HG03025 (cell line): ENCODE measurements at regions not wholly inside any gene's neighbourhood (a gene's known extent, or its start where the extent isn't known, plus 50 kb on each side); places are given as distances from the start of the nearest gene placed in this dataset.
"Not testable (repeated sequence)": the region's sequence is repeated elsewhere in the genome, so short reads cannot be mapped to it uniquely, and the experiment has no call there.

Source experiments
- ATAC-seq: cut with Tn5 transposase; IDR thresholded peaks from one replicate; pipeline ENCODE4 v1.9.1; 2021; ENCODE audit warnings: mild to moderate bottlenecking, moderate library complexity; ENCODE audit not compliant: unreplicated experiment, low FRiP score

DNA sequence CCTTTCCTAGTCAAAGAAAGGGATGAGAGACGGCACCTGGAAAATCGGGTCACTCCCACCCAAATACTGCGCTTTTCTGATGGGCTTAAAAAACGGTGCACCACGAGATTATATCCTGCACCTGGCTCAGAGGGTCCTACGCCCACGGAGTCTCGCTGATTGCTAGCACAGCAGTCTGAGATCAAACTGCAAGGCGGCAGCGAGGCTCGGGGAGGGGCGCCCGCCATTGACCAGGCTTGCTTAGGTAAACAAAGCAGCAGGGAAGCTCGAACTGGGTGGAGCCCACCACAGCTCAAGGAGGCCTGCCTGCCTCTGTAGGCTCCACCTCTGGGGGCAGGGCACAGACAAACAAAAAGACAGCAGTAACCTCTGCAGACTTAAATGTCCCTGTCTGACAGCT, 309.9 kb downstream of the KIF20B start:
- ATAC-seq: not testable (repeated sequence)

DNA sequence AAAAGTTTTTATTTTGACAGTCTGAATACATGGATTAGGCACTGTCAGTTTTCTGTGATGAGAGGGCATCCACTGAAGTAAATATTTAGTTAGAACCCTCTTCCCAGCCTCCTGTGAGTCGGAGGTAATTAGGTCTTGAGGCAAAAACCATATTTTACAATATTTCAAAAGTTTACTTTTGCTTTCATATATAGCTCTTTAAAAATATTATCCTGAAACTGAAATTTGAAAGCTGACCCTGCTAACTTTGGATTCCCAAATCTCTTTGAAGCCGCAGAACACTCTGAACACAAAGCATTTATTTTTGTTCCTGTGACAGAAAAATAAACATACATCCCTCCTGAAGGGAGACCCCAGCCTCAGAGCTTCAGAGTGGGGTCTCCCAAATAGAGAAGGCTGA, 317.4 kb downstream of the KIF20B start:
- ATAC-seq: no peak

DNA sequence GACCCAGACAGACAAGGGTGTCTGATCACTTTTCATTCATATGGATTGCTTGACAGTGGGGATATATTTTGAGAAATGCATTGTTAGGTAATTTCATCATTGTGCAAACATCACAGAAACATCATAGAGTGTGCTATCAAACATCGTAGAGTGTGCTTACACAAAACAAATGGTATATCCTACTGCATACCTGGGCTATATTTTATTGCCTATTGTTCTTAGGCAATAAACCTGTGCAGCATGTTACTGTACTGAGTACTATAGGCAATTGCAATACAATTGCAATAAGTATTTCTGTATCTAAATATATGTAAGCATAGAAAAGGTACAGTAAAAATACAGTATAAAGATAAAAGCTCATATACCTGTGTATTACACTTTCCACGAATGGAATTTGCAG, 319.1 kb downstream of the KIF20B start:
- ATAC-seq: no peak

DNA sequence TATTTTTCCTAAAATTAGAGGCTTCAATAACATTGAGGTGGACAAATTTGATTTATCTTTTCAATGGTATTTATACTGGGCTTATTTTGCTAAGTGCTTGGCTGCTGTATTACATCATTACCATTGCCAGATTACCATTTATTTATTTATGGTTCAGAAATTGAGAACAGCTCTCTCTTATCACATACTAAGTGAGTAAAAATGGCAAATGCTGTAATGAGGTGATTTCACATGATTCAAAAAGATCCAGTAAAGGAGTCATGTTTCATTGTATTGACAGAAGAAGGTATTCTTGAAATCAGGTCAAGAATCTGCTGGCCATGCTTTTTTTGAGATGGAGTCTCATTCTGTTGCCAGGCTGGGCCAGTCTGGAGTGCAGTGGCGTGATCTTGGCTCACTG, 322.6 kb downstream of the KIF20B start:
- no peak for ATAC-seq

DNA sequence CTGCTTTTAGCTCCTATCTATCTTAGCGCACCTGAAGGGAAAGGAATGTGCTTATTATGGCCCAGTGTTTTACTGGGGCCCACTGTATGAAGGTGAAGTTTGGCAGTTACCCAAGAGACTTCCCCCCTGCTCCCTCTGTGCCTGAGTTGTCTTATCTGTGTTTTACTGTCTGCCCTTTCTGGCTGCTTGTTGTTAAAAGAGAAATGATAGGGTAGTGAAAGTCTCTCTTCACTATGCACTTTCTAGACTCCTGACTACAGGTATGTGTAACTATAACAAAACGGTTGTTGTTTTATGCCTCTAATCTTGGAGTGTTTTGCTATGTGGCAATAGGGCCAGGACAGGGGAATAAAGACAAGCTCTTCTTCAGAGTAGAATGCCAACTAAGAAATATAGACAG, 326.9 kb downstream of the KIF20B start:
- ATAC-seq: no peak

DNA sequence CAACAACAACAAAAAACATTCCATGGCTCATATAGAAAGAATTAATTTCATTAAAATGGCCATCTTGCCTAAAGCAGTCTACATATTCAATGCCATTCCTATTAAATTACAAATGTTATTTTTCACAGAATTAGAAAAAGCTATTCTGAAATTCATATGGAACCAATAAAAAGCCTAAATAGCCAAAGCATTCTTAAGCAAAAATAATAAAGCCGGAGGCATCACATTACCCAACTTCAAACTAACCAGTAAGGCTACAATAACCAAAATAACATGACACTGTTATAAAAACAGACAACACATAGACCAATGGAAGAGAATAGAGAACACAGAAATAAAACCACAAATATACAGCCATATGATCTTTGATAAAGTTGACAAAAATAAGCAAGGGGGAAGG, 330.4 kb downstream of the KIF20B start:
- ATAC-seq: no peak

DNA sequence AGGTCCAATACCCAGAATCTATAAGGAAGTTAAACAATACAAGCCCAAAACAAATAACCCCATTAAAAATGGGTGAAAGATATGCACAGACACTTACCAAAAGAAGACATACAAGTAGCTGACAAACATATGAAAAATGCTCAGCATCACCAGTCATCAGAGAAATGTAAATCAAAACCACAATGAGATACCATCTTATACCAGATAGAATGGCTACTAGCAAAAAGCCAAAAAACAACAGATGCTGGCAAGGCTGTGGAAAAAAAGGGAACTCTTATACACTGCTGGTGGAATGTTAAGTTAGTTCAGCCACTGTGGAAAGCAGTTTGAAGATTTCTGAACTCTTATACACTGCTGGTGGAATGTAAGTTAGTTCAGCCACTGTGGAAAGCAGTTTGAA, 331.1 kb downstream of the KIF20B start:
- ATAC-seq: no peak

DNA sequence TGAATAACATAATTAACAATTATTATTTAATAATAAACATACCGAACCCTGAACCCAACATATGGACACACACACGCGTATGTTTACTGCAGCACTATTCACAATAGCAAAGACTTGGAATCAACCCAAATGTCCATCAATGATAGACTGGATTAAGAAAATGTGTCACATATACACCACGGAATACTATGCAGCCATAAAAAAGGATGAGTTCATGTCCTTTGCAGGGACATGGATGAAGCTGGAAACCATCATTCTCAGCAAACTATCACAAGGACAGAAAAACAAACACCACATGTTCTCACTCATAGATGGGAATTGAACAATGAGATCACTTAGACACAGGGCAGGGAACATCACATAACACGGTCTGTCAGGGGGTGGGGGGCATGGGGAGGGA, 333.5 kb downstream of the KIF20B start:
- ATAC-seq: not testable (repeated sequence)

DNA sequence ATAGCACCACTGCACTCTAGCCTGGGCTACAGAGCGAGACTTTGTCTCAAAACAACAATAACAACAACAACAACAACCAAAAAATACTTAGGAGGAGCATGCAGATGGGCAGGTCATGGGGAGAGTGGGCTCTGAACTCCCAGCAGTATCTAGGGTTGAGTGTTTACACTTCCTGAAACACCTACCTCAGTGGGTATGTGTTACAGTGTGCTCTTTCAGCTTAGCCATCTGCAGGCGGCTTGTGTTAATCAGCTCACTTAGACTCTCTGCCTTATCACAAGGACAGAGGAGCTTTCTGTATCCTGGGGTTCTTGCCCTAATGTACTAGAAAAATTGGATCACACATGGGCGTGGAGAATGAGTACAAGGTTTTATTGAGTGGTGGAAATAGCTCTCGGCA, 340.2 kb downstream of the KIF20B start:
- no peak for ATAC-seq

DNA sequence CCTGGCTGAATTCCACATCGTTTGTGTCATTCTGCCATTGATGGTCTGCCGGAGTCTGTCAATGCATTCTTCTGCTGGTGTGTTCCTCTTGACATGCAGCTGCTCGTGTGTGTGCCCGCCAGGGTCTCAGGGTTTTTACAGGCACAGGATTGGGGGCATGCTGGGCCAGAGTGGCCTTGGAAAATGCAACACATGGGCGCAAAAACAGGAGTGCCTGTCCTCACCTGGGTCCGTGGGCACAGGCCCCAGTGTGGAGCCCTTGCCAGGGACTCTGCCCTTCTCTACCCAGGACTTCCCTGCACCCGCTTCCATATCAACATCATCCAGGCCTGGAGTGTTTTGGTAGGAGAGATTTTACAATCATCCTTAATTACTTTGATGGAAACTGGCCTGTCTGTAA, 340.7 kb downstream of the KIF20B start:
- ATAC-seq: no peak

DNA sequence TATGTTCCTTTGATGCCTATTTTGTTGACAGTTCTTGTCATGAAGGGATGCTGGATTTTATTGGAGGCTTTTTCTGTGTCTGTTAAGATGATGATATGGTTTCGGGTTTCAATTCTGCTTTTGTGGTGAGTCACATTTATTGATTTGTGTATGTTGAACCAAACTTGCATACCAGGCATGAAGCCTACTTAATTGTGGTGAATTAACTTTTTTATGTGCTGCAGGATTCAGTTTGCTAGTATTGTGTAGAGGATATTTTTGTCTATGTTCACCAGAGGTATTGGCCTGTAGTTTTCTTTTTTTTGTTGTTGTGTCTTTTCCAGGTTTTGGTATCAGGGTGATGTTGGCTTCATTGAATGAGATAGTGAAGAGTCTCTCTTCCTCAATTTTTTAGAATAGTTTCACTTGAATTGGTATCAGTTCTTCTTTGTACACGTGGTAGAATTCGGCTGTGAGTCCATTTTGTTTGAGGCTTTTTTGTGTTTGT, 345.9 kb downstream of the KIF20B start:
- ATAC-seq: peak; percentile 80

DNA sequence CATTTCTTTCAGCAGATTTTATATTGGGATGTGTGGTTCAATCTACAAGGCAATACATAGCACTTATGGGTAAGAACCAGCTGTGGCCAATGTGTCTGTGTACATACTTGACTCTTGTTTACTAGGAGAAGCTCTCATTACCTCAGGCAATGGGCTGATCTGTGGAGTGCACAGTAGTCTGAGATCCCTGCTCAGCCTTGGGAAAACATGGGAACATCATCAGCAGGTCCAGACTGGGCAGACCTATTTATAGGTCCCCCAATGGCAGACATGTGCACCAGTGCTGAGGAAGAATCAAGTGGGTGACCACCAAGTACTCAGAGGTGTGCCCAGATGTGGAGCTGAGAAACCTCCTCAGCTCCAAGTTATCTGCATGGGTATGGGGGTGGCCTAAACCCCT, 349.7 kb downstream of the KIF20B start:
- no peak for ATAC-seq

DNA sequence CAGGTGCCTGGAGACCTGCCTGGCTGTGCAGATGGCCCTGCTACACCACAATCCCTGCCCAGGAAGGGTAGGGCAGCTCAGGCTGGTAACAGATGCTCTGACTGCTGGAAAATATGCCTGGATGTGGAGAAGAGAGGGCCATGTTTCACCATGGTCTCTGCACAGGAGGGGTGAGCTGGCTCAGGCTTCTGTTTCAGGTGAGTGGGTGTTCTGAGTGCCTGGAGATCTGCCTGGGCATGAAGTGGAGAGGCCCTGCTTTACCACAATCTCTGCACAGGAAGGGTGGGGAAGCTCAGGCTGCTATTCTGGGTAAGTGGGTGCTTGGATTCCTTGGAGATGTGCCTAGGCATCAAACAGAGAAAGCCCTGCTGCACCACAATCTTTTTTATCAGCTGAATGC, 350.1 kb downstream of the KIF20B start:
- no peak for ATAC-seq

DNA sequence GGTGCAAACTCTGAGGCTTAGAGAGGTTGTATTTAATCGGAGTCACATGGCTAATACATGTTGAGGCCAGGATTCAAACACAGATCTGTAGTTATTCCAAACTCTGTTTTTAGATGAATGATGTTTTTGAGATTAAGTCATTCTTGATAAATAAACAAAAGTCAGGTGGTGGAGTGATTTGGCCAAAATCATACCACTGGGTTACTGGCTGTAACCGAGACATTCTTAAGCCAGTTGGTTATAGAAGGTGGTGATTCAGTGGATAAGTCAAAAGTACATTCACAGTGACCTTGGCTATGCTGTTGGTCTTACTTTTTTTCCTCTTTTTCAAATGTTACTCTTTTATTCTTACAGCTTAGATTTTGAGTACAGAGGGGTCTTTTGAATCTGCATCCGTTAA, 361.4 kb downstream of the KIF20B start:
- ATAC-seq: no peak

DNA sequence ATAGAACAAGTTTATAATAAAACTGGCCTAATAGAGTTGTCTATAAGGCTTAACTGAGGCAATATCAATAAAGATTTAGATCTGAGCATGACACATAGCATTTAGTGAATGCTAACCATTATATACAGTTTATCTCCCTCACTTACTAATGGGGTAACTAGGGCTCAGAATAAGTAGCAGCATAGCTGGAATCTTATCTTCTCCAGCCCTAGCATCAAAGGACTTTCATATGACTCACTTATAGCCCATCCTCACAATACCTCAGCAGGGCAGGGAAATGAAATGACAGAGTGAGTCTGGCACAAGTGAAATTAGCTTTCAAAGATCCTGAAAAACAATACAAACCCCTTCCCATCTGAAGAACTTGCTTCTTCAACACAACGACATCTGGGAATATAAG, 362.9 kb downstream of the KIF20B start:
- no peak for ATAC-seq

DNA sequence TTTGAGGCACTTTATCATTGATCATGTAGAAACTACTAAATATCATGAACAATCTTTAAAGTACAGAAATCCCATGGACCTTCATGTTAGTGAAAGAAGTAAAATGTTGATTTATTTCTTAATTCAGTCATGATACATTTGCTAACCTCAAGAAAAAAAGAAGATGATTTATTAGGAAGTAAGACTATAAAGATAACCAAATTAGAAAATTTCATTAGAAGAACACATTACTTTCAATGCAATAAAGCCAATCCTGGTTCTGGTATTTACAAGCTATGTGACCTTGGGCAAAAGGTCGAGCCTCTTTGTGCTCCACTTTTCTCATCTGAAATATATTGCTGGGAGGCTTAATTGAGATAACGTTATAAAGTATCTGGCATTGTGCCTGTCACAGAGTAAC, 365.0 kb downstream of the KIF20B start:
- ATAC-seq: no peak

DNA sequence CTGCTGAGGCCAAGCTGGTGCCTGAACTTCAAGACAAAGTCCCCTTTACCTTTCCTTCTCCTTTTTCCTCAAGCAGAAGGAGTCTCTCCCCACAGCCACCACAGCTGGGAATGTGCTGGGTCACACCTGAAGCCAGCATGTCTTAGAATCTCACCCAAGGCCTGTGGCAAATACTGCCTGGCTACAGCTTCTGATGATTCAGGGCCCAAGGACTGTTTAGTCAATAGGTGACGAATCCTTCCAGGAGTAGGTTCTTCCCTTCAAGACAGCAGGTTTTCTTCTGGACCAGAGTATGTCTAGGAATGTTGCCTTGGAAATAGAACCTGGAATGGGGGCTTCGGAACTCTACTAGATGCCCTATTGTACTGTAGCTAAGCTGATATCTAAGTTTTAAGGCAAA, 374.6 kb downstream of the KIF20B start:
- no peak for ATAC-seq

DNA sequence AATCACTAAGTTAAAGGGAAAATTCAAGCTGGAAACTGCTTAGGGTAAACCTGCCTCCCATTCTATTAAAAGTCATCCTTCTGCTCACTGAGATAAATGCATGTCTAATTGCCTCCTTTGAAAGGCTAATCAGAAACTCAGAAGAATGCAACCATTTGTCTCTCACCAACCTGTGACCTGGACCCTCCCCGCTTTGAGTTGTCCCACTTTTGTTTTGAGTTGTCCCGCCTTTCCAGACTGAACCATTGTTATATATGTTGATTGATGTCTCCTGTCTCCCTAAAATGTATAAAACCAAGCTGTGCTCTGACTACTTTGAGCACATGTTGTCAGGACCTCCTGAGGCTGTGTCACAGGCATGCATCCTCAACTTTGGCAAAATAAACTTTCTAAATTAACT, 378.4 kb downstream of the KIF20B start:
- ATAC-seq: no peak

DNA sequence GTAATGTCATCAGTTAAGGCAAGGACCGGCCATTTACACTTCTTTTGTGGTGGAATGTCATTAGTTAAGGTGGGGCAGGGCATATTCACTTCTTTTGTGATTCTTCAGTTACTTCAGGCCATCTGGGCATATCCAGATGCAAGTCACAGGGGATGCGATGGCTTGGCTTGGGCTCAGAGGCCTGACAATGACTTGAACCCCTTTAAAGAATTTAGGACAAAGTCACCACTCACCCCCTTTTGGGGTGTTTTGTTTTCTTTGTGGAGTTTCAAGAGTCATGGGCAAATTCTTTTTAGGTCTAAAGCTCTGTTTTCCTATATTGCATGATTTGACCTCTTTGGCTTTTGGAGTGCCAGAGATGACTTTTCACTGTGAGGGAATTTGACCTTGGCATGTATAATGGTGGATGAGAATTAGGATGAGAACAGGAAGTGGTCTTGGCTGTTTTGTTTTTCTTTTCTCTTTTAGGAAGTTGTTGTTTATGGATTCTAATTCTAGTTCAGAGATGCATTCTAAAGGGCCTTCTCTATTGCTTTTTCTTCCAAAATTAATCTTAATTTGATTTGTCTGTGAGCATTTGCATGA, 385.3 kb downstream of the KIF20B start:
- not testable (repeated sequence) for ATAC-seq

DNA sequence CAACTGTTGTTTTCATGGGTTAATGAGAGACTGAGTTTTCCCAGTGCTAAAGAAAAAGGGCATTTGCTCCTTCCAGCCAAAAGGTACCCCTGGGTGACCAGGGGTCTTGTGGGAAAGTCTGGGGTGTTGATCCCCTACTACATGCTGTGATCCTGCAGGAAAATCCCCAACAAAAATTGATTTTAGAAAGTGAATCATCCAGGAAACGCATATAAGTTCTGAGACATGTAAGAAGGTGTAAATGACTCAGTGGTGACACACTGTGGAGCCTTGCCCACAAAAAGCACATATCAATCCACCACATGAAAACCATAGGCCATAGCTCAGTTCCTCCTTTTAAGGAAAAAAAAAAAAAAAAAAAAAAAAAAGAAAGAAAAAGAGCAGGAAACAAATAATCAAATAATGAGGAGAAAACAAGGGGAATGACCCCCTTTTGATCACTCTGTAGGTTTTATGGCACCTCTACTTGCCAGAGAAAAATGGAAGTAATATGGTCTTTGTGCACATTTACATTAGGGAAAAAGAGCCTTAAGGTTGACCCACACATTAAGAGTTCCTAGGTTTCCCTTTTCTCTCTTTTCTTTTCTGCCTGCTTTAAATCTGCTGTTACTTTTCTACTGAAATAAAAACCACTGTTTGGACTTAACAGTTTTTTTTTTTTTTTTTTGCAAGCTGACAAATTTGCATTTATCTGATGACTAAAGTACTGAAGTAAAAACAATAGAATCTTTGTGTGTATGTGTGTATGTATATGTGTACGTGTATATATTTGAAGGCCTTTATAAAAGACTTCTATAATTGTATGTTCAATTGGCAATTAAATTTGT, 386.0 kb downstream of the KIF20B start:
- peak; percentile 64 for ATAC-seq

DNA sequence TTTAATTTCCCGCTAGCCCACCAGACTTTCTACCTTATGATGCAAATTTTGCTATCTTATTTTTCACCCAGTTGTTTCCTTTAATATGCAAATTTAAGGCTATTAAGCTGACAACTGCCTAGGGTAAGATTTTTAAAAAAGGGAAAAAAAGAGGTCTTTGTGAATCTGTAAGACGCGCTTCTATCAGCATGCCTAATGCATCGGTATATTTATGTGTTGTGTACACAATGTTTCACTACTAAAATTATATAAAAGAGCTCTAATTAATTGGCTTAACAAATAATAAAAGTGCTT, 386.6 kb downstream of the KIF20B start:
- no peak for ATAC-seq

DNA sequence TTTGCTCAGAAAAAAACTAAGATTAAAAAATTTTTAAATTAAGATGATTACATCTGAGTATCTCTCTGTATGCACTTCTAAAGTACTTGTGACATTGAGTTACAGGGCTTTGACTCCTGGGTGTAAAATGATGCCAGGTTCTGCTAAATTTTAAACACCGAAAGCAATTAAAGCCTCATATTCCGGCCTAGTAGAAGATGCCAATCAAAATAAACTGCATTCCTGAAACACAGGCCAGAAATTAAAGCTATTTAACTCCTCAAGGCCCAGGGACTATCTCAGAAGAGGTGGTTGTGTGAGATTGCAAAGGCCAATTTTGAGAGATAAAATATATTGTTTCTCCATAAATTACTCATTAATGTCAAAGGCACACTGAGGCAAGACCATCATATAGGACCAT, 388.3 kb downstream of the KIF20B start:
- no peak for ATAC-seq
